Mononuclear cell (primary cell): ENCODE measurements at regions not wholly inside any gene's neighbourhood (a gene's known extent, or its start where the extent isn't known, plus 50 kb on each side); places are given as distances from the start of the nearest gene placed in this dataset.
"Not testable (repeated sequence)": the region's sequence is repeated elsewhere in the genome, so short reads cannot be mapped to it uniquely, and the experiment has no call there.

Experiments used
- H3K27me3 ChIP-seq: 2 replicates; pipeline ENCODE4 v1.6.0; 2011; ENCODE audit warnings: low read length, control low read depth; ENCODE audit not compliant: insufficient read depth
- H3K4me1 ChIP-seq: 2 replicates; pipeline ENCODE4 v1.5.1; 2011; ENCODE audit warnings: mild to moderate bottlenecking, low read length, control low read depth; ENCODE audit not compliant: insufficient read depth
- H3K4me3 ChIP-seq: 2 replicates; pipeline ENCODE4 v1.5.1; 2011; ENCODE audit warnings: mild to moderate bottlenecking, low read length, moderate library complexity
- H3K9me3 ChIP-seq: 2 replicates; pipeline ENCODE4 v1.5.1; 2011; ENCODE audit warnings: low read depth, mild to moderate bottlenecking, control low read depth, low read length

- H3K27me3 ChIP-seq, result no peaks in the 10 kb centered on the region
- no peak overlapping the region for H3K4me3 ChIP-seq
- H3K4me1 ChIP-seq, result no peaks in the 10 kb centered on the region
- no peaks in the 10 kb centered on the region for H3K9me3 ChIP-seq
Observed at GRCh38 chr18:39230086-39230803, 1664.6 kb upstream of the CELF4 start.

- not testable (repeated sequence) for H3K4me3 ChIP-seq, H3K27me3 ChIP-seq, H3K4me1 ChIP-seq, H3K9me3 ChIP-seq
Observed at GRCh38 chr18:39227769-39228168, 1662.2 kb upstream of the CELF4 start.

- Histone ChIP-seq H3K27me3 (no peaks in the 10 kb centered on the region), H3K4me1 (no peaks in the 10 kb centered on the region), H3K4me3 (no peak overlapping the region), H3K9me3 (no peaks in the 10 kb centered on the region)
Observed at GRCh38 chr18:39225373-39225772, 1659.8 kb upstream of the CELF4 start.

GRCh38 chr18:39223283-39223682 is 1657.7 kb upstream of the CELF4 start:
- no peaks in the 10 kb centered on the region for H3K27me3 ChIP-seq
- no peak overlapping the region for H3K4me3 ChIP-seq
- no peaks in the 10 kb centered on the region for H3K9me3 ChIP-seq
- H3K4me1 ChIP-seq, result no peaks in the 10 kb centered on the region

GRCh38 chr18:39215920-39216319 is 1650.3 kb upstream of the CELF4 start:
- Histone ChIP-seq H3K9me3 (no peaks in the 10 kb centered on the region), H3K27me3 (no peaks in the 10 kb centered on the region), H3K4me3 (no peak overlapping the region), H3K4me1 (no peaks in the 10 kb centered on the region)

- H3K9me3 ChIP-seq, result no peaks in the 10 kb centered on the region
- no peak overlapping the region for H3K4me3 ChIP-seq
- H3K27me3 ChIP-seq, result no peaks in the 10 kb centered on the region
- peaks cover 7% of the 10 kb centered on the region for H3K4me1 ChIP-seq
Observed at GRCh38 chr18:39211461-39211860, 1645.9 kb upstream of the CELF4 start.

GRCh38 chr18:39209173-39209572 is 1643.6 kb upstream of the CELF4 start:
- Histone ChIP-seq H3K4me1 (peaks cover 7% of the 10 kb centered on the region), H3K9me3 (no peaks in the 10 kb centered on the region), H3K27me3 (no peaks in the 10 kb centered on the region), H3K4me3 (no peak overlapping the region)

GRCh38 chr18:39208729-39209128 is 1643.1 kb upstream of the CELF4 start:
- H3K4me3 ChIP-seq, result no peak overlapping the region
- H3K4me1 ChIP-seq, result peaks cover 7% of the 10 kb centered on the region
- no peaks in the 10 kb centered on the region for H3K9me3 ChIP-seq
- H3K27me3 ChIP-seq, result no peaks in the 10 kb centered on the region

GRCh38 chr18:39208190-39208589 is 1642.6 kb upstream of the CELF4 start:
- no peaks in the 10 kb centered on the region for H3K9me3 ChIP-seq
- H3K4me1 ChIP-seq, result peaks cover 7% of the 10 kb centered on the region
- no peak overlapping the region for H3K4me3 ChIP-seq
- no peaks in the 10 kb centered on the region for H3K27me3 ChIP-seq

GRCh38 chr18:39206398-39207103 is 1641.0 kb upstream of the CELF4 start:
- H3K9me3 ChIP-seq, H3K27me3 ChIP-seq, H3K4me1 ChIP-seq, H3K4me3 ChIP-seq: not testable (repeated sequence)

GRCh38 chr18:39205565-39206195 is 1640.1 kb upstream of the CELF4 start:
- peaks cover 7% of the 10 kb centered on the region for H3K4me1 ChIP-seq
- no peaks in the 10 kb centered on the region for H3K9me3 ChIP-seq
- no peaks in the 10 kb centered on the region for H3K27me3 ChIP-seq
- no peak overlapping the region for H3K4me3 ChIP-seq

- no peaks in the 10 kb centered on the region for H3K27me3 ChIP-seq
Observed at GRCh38 chr18:39200153-39200552, 1634.6 kb upstream of the CELF4 start.

GRCh38 chr18:39199231-39199855 is 1633.7 kb upstream of the CELF4 start:
- no peaks in the 10 kb centered on the region for H3K4me1 ChIP-seq
- H3K4me3 ChIP-seq, result no peak overlapping the region
- H3K9me3 ChIP-seq, result no peaks in the 10 kb centered on the region
- H3K27me3 ChIP-seq, result no peaks in the 10 kb centered on the region

More at GRCh38 chr18:39200153-39200552, 1634.6 kb upstream of the CELF4 start:
- H3K4me3 ChIP-seq, result no peak overlapping the region
- H3K9me3 ChIP-seq, result no peaks in the 10 kb centered on the region
- H3K4me1 ChIP-seq, result no peaks in the 10 kb centered on the region

- H3K4me3 ChIP-seq, result no peak overlapping the region
- H3K27me3 ChIP-seq, result no peaks in the 10 kb centered on the region
Observed at GRCh38 chr18:39198376-39198775, 1632.8 kb upstream of the CELF4 start.

GRCh38 chr18:39191931-39192330 is 1626.3 kb upstream of the CELF4 start:
- Histone ChIP-seq H3K27me3 (no peaks in the 10 kb centered on the region), H3K4me3 (no peak overlapping the region), H3K4me1 (no peaks in the 10 kb centered on the region), H3K9me3 (no peaks in the 10 kb centered on the region)

More at GRCh38 chr18:39198376-39198775, 1632.8 kb upstream of the CELF4 start:
- Histone ChIP-seq H3K4me1 (no peaks in the 10 kb centered on the region), H3K9me3 (no peaks in the 10 kb centered on the region)
